Stimulated activated CD4-positive, alpha-beta T cell treated with anti-CD3 and anti-CD28 coated beads, Interleukin-12 subunit alpha, Interleukin-12 subunit beta, amount 100 ng/mL, for 24 hours (primary cell): ENCODE measurements at regions not wholly inside any gene's neighbourhood (a gene's known extent, or its start where the extent isn't known, plus 50 kb on each side); places are given as distances from the start of the nearest gene placed in this dataset.

Experiments
- DNase-seq, 2 experiments: peaks; one replicate each; pipeline ENCODE4 v3.0.0-alpha.2; 2020; ENCODE audit warnings: low read depth in 2 of 2

DNA sequence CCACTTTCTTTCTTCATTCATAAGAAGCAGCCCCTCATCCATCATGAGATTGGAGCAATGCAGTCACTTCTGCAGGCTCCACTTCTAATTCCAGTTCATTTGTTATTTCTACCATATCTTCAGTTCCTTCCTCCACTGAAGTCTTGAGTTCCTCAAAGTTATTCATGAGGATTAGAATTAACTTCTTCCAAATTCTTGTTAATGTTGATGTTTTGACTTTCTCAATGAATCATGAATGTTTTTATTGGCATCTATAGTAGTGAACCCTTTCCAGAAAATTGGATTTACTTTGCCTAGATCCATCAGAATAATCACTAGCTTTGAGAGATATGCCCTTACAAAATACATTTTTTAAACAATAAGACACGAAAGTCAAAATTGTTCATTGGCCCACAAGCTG lies 2567.7 kb upstream of the PCDH20 start:
- DNase-seq: no peak

DNA sequence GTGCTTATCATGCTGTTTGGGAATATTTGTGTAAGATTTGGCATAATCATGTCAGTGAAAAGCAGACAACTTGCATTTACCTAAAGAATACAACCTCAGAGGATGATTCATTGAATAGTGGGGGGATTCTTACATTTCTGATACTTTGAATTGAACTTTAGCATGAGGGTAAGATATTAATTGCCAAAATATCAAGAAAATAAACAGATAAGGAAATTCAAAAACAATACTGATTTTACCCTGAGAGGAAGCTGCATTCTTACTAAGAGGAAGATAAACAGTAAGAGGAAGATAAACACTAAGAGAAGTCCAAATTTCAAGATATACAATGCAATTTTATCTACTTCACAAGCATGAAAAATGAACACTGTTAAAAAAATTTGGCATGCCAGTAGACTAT lies 2564.3 kb upstream of the PCDH20 start:
- no peak for DNase-seq

DNA sequence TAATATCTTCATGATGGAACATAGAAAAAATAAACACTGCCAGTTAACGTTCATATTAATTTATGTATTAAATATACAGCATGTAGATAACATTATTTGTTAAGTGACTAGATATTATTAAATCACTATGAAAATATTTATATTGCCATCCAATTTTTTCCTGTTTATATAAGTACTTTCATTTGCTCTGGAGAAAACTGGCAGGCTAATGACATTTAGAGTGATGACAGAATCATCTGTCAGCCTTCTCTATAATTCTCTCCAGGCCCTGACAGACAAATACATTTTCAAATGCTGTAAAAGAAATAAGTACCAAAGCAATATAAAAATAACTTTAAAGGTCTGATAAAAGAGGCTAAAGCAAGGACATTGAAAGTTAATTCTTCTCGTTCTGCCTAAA lies 2556.7 kb upstream of the PCDH20 start:
- no peak for DNase-seq

DNA sequence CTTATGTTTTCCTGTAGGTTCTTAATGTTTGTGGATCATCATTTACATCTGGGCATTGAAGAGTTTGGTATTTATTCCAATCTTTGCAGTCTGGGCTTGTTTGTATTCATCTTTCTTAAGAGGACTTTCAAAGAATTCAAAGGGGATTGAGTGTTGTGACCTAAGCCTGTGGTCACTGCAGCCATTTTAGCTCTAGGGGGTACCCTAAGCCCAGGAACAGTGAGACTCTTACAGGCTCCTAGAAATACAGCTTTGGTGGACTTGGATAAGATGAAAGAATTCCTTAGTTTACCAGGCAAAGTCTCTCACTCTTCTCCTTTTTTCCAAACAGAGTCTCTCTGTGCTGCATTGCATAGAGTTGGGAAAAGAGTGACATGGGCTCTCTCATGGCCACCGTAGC lies 2539.0 kb upstream of the PCDH20 start:
- no peak for DNase-seq

DNA sequence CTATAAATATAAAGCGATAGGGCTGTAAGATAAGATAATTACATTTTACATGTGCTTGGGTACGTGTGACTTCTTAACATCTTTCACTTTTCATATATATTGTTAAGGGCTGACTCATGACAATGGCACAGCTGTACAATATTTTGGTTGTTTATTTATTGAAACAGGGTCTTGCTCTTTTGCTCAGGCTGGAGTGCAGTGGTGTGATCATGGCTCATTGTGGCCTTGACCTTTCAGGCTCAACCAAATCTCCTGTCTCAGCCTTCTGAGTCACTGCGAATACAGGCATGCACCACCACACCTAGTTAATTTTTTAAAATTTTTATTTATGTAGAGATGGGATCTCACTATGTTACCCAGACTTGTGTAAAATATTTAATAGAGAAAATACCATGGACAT lies 2532.4 kb upstream of the PCDH20 start:
- DNase-seq: no peak

DNA sequence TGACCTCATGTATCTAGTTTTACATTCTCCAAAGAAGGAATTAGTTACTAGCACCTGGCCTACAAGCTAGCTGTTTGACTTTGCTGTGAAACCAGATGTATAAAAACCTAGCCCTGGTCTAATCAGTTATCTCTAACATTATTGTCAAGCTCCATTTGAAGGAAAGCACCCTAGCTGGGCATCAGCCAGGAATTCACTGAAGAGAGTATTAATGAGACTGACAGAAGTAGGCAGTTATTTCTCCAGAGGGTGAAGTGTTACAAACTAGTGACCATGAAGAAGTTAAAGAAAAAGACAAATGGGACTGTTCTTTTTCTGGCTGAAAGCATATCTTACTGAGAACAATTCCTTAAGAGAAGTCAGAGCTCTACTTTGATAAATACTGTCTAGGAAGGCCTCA lies 2529.3 kb upstream of the PCDH20 start:
- no peak for DNase-seq

DNA sequence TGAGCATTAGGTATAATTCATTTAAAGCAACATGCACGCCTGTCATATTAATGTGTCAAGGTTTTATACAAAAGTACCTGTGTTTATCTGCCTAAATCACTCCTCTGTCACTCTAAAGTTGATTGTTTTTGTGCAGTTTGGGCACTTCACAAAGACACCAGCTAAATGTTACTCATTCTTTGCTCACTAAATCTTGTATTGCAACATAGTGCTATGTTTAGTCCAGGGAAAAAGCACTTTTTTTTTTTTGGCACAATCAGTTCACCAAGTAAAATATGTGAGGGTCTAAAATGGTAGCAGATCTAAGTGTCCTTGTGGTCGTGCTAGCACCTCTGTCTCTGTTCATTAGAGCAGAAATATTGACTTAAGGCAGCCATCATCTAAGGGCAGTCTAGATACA lies 2526.7 kb upstream of the PCDH20 start:
- DNase-seq: no peak

DNA sequence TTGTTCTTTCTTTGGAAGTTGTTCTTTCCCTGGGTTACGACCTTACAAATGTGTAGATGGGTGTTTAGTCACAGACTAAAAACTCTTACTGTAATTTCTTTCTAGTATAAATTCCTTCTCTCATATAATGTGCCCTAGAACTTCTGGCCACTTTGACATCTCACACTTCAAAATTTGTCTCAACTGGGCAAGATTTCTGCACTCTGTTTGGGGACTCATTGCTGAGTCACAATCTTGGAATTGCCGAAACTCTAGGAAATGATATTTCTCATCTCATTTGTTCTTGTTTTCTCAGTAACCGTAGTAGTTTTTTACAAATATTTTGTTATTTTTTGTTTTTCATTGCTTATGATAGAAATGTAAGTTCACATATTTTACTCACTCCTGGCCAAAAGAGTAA lies 2523.2 kb upstream of the PCDH20 start:
- DNase-seq: no peak

DNA sequence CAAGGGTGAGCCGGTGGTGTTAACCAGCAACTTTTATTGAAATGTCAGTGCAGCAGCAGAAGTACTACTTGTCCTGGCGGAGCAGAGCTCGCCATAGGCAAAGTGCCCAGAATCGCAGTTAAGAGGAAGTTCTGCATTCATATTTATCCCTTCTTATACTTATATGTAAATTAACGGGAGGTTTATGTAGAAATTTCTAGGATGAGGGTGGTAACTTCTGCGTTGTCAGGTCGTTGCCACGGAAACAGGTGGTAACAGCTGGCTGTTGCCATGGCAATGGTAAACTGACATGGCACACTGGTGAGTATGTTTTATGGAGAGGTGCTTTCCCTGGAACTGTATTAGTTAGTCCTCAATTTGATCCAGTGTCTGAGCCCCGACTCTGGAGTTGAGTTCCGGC lies 2494.9 kb upstream of the PCDH20 start:
- no peak for DNase-seq

DNA sequence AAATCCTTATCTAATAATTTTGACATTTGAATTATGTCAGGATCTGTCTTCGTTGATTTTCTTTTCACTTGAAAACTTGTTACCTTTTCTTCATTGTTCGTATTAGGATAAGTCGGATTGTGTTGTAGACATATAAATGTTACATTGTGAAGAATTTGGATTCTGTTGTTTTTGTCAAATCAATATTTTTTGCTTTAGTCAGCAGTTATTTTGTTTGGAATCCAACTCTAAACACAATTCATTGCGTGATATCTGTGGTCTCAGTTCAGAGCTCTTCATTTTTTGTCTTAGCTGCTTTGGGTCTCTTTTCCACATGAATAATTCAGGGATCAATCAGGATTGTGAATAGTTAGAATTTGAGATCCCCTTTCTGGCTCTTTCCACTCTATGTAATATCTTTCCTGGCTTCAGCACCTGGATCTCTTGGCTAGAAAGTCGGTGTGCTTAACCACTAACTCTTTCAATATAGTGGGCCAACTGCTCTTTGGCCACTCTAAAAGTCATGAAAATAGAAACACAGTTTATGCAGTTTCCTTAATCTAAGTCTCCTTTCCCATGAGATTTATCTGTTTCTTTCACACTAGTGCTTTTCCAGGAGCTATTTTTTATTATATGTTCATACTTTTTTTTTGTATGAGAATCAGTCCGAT lies 2494.2 kb upstream of the PCDH20 start:
- DNase-seq: no peak

DNA sequence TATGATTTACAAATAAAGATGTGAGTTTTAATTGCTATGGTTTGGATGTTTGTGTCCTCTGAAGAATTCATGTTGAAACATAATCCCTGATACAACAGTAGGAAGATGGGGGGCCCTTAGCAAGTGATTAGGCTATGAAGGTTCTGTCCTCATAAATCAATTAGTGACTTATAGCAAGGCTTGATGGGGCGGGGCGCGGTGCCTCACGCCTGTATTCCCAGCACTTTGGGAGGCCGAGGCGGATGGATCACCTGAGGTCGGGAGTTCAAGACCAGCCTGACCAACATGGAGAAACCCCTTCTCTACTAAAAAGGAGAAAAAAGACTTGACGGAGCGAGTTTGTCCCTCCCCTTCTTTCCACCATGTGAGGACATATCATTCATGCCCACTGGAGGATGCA lies 2486.5 kb upstream of the PCDH20 start:
- no peak for DNase-seq

DNA sequence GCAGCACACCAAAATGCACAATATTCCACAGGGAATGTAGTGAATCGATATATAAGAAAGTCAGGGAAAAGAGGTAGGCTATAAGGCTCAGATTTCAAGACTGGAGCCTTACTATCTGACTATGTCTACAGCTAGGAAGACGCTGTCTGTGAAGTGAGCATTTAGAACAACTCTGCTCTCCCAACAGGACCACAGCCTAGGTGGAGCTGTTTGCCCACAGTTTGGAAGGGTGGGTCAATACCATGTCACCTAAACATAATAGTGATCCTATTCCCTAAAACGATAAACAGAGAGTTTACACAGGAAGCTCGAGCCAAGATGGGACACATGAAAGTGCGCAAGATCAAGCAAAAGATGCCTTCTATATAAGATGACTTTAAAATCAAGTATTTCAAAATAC lies 2486.0 kb upstream of the PCDH20 start:
- DNase-seq: no peak

DNA sequence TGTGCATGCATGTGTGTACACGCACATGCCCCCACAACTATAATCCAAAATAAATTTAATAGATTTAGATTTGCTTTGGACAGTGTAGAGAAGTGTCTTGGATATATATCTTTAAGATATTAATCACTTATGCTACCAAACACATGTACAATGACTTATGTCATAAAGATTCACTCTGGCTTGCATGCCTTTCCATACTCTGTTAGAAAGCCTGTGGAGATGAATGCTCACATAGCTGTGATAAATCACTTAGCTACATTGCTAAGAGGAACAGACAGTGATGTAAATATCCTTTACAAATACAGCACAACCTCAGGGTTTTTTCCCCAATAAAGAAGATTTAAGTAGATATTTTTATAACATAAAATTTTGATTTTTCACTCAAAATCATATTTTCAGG lies 2484.8 kb upstream of the PCDH20 start:
- no peak for DNase-seq

DNA sequence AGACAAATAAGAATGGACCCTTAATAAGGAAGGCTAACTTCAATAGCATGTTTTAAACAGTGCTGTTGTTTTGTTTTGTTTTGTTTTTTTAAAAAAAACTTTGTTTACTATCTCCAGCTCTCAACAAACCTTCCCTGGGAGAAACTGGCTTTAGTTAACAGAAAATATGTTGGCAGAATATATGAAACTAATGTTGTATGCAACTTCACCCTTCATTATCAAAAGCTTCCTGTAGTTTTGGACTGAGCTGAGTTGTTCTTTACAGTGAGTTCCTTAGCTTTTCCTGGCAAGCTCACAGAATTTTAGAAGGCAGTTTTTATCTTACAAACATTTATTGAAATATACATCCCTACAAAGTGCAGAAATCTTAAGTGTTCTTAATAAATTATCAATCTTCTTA lies 2480.7 kb upstream of the PCDH20 start:
- no peak for DNase-seq

DNA sequence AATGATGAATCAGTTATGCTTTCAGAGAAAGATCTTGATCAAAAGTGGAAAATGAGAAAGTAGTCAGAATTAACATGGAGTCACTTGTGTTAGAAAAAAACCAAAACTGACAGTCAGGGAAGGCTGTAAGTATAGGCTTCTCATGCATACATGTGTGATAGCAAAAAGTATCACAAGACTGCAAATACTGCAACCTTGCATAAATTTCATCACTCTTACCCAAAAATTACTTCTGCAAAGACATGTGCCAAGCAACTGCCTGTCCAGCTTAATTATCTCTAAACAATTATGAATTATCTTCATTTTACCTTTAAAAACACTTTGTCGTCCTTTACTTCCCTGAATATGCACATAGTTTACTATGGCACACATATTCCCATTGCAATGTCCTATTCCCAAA lies 2466.4 kb upstream of the PCDH20 start:
- DNase-seq: no peak

DNA sequence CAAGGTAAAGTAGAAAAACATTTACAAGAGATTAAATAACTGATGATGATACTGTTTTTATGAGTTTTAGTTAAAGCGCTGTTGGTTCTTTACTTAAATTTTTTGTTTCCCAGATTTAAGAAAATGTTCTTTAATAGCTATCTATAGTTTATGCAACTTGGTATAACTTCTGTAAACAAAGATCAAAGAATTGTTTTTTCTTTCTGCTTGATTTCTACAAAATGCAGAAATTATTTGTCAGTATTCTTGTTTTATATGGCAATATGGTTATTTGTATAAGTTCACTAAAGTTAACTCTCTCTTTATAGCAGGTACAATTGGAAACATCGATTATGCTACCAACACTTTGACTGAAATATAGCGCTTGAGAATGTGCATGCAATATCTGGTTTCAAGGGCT lies 2465.1 kb upstream of the PCDH20 start:
- no peak for DNase-seq

DNA sequence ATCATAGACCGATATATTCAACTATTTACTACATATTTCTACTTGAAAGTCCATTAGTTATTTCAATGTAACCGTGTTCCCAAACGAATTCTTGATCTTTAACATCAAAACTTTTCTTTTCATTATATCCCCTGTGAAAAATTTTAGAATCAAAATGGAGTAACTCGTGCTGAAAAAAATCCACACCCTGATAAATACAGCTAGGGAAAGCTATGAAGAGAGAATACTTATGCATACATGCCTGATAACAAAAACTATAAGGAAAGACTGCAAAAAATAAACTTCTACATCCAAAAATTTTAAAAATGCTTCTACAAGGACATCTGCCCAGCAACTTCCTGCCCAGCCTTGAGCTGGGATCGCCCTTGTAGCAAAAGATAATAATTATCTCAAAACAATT lies 2458.3 kb upstream of the PCDH20 start:
- no peak for DNase-seq

DNA sequence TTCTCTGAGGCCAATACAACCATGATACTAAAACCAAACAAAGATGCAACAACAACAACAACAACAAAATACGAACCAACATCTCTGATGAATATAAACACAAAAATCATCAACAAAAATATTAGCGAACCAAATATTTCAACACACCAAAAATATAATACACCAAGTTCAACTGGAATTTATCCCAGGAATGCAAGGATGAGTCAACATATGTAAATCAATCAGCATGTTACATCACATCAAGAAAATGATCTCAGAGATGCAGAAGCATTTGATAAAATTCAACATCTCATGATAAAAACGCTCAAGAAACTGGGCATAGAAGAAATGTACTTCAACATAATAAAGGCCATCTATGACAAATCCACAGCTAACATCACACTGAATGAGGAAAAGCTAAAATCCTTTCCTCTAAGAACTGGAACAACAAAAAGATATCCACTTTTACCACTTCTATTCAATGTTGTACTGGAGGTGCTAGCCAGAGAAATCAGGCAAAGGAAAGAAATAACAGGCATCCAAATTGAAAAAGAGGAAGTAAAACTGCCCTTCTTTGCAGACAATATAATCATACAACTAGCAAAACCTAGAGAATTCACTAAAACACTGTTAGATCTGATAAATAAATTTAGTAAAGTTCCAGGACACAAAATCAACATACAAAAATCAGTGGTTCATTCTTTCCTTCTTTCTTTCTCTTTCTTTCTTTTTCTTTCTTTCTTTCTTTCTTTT lies 2448.7 kb upstream of the PCDH20 start:
- no peak for DNase-seq

DNA sequence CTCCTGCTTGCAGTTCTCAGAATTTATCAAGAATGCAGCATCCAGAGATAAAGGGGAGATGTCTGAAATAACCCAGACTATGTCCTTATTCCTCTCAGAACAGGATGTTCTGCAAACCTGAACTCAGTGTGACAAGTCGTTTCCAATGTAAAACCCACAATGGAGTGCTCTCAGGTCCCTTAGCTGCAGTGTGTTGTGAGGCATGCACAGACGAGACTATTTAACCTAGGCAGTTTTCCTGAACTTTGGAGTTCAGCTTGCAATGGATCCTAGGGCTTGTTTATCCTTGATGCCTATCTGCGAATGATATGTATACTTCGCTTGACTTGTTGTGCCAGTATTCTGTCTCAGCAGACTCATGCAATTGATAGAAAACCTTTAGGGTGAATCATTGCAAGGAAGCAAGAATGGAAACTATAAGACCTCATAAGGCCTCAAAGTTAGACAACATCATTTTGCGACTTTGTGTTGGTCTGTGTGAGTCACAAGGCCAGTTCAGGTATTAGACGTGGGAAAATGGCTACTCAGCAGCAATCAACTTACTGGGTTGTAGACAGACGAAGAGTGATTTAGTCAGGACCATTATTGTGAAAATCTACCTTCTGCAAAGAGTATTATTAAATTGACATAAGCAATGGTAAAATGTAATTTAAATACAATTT lies 2439.9 kb upstream of the PCDH20 start:
- DNase-seq: no peak

DNA sequence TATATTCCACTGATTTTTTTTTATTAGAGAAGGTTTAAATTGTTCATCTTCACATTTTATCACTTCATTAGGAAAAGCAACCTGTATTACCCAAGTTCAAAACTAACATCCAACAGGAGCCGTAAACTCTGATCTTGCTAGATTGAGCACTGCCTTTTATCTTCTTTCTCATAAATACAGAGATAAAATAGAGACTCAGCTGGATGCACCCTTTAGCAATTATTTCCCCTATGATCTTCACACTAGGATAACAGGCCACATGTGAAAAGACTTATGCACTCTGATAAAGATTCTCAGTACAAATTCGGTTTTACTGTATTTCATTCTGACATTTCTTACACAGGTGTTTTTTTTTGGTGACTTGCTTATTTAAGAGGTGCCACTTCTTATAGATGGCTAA lies 2438.2 kb upstream of the PCDH20 start:
- DNase-seq: no peak

DNA sequence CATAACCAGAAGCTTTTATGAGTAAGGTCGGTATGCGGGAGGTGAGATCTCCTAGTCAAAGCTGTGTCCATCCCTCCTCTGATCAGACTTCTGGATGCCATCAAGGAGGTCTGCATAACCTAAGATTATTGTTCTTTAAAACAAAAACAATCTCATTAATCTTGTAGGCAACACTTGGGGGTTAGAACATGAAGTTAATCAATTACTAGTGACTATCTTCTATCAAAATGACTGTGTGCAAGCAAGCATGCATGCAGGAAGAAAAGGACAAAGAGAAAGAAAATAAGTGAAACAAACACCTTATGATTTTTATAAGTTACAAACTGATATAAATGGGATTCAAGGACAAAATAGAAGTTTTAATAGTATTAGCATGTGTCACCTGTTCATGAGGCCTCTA lies 2435.9 kb upstream of the PCDH20 start:
- DNase-seq: no peak

DNA sequence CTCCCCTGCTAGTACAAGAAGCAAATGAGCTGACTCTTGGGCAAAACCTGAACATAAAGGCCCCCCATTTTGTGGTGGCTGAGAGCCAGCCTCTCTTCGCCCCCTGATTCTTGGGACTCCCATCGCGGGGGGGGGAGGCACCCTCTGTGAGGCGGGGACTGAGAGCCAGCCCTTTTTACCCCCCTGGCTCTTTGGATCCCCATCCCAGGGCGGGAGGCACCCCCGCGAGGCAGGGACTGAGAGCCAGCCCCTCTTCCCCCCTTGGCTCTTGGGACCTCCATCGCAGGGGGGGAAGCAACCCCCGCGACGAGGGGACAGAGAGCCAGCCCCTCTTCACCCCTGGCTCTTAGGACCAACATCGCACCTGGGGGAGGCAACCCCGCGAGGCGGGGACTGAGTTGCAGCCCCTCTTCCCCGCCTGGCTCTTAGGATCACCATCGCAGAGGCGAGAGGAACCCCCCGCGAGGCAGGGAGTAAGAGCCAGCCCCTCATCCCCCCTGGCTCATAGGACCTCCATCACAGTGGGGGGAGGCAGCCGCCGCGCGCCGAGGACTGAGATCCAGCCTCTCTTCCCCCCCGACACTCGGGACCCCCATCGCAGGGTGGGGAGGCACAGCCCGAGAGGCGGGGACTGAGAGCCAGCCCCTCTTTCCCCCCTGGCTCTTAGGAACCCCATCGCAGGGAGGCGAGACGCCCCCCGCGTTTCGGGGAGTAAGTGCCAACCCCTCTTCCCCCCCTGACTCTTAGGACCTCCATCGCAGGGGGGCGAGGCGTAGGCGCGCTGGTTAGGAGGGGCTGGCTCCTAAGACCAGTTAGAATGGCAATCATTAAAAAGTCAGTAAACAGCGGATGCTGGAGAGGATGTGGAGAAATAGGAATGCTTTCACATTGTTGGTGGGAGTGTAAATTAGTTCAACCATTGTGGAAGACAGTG lies 2428.4 kb upstream of the PCDH20 start:
- DNase-seq: no peak
